ENCODE measurements at regions not wholly inside any gene's neighbourhood (a gene's known extent, or its start where the extent isn't known, plus 50 kb on each side); places are given as distances from the start of the nearest gene placed in this dataset.

DNA sequence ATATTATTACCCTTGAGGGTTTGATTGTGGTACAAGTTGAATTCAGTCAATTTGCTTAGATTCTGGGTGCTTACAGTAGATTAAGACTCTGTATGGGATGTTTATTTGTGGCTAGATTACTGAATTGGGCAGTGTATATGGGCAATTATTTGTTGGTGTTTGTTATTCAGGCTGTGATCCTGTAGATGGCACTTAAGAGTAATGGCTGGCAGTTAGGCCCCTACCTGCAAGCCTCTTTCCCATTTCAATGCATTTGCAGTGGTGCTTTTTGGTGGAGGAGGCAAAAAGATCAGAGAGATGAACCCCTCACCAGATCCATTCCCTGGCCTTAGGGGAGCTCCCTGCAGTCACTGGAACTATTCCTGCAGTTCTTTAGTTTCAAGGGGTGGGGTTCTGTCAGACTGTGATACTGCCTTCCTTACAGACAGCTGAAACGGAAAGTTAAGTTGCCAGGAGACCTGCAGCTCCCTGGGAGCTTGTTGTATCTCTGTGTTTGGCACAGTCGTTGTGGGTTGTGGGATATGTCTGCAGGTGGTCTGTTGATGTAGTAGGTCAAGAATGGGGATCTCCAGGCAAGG is 199.5 kb downstream of the AASDHPPT start:
- TF ChIP-seq ZNF138 (tag by site-specific recombination; IDR thresholded peaks at IDR 0.05; ENCODE audit: borderline replicate concordance) (no peak), REPIN1 (tag by site-specific recombination; IDR thresholded peaks at IDR 0.05; ENCODE audit: low read depth) (no peak)
- TF ChIP-seq, protein P1, sequence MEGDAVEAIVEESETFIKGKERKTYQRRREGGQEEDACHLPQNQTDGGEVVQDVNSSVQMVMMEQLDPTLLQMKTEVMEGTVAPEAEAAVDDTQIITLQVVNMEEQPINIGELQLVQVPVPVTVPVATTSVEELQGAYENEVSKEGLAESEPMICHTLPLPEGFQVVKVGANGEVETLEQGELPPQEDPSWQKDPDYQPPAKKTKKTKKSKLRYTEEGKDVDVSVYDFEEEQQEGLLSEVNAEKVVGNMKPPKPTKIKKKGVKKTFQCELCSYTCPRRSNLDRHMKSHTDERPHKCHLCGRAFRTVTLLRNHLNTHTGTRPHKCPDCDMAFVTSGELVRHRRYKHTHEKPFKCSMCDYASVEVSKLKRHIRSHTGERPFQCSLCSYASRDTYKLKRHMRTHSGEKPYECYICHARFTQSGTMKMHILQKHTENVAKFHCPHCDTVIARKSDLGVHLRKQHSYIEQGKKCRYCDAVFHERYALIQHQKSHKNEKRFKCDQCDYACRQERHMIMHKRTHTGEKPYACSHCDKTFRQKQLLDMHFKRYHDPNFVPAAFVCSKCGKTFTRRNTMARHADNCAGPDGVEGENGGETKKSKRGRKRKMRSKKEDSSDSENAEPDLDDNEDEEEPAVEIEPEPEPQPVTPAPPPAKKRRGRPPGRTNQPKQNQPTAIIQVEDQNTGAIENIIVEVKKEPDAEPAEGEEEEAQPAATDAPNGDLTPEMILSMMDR (tag by site-specific recombination; IDR thresholded peaks at IDR 0.05), result no peak

Data from HEK293 (cell line).